ENCODE measurements at regions not wholly inside any gene's neighbourhood (a gene's known extent, or its start where the extent isn't known, plus 50 kb on each side); places are given as distances from the start of the nearest gene placed in this dataset.

GRCh38 chr14:85401384-85401783 lies 128.6 kb upstream of the FLRT2 start:
- no peak overlapping the region for H3K4me3 Mint-ChIP-seq
- no peak for TF ChIP-seq ETS1 (IDR thresholded peaks at IDR 0.05)
- TF ChIP-seq CTCF (conservative IDR thresholded peaks at IDR 0.05; ENCODE audit: low read depth in 2 of 2): no peak
- TF ChIP-seq REST (IDR thresholded peaks at IDR 0.05; ENCODE audit: unreplicated experiment): no peak
- TF ChIP-seq JUNB (IDR thresholded peaks at IDR 0.05; ENCODE audit: unreplicated experiment): no peak
- no peak for TF ChIP-seq ZNF462 (CRISPR knock-in tag; IDR thresholded peaks at IDR 0.05)
- no peak for TF ChIP-seq POLR2AphosphoS5 (IDR thresholded peaks at IDR 0.05; ENCODE audit: low read depth)
- no peak for TF ChIP-seq EZH2 (IDR thresholded peaks at IDR 0.05; ENCODE audit: low read depth, unreplicated experiment)
- TF ChIP-seq NANOG (IDR thresholded peaks at IDR 0.05; ENCODE audit: borderline replicate concordance): no peak
- TF ChIP-seq CREB1 (CRISPR knock-in tag; IDR thresholded peaks at IDR 0.05; ENCODE audit: low read depth): no peak
- TF ChIP-seq STAT1 (IDR thresholded peaks at IDR 0.05; ENCODE audit: unreplicated experiment): no peak
- TF ChIP-seq ZNF114 (CRISPR knock-in tag; IDR thresholded peaks at IDR 0.05): no peak
- TF ChIP-seq ZNF331 (CRISPR knock-in tag; IDR thresholded peaks at IDR 0.05; ENCODE audit: low read depth): no peak
- no peak for TF ChIP-seq EZH2phosphoT487 (IDR thresholded peaks at IDR 0.05; ENCODE audit: unreplicated experiment)

More at GRCh38 chr14:85401384-85401783, 128.6 kb upstream of the FLRT2 start:
- Histone ChIP-seq H3K27me3 (ENCODE audit: insufficient read depth) (no peaks in the 10 kb centered on the region), H3K79me2 (replicated peaks; ENCODE audit: insufficient read depth) (no peaks in the 10 kb centered on the region), H4K20me1 (replicated peaks; ENCODE audit: insufficient read depth) (no peaks in the 10 kb centered on the region), H3K4me1 (ENCODE audit: insufficient read depth) (no peaks in the 10 kb centered on the region), H2AFZ (no peak overlapping the region), H3K4me2 (no peak overlapping the region), H3K27ac (ENCODE audit: low read depth) (no peak overlapping the region), H3K36me3 (ENCODE audit: insufficient read depth) (no peaks in the 10 kb centered on the region), H3F3A (replicated peaks; ENCODE audit: low read depth) (no peaks in the 10 kb centered on the region), H3K4me3 (no peak overlapping the region), H3K9me2 (ENCODE audit: insufficient read depth) (no peaks in the 10 kb centered on the region)
- Mint-ChIP-seq H3K4me1 (no peaks in the 10 kb centered on the region), H3K36me3 (ENCODE audit: low read depth) (no peaks in the 10 kb centered on the region), H3K27ac (no peak overlapping the region), H3K27me3 (ENCODE audit: insufficient read depth, low read depth, poor library complexity) (no peaks in the 10 kb centered on the region), H3K9me3 (no peaks in the 10 kb centered on the region)
- DNase-seq (ENCODE audit: low spot score) (no peak), ATAC-seq (no peak)

Measured in GM23338 (cell line).